Mesothelial cell of epicardium (in vitro differentiated cells): ENCODE measurements at regions not wholly inside any gene's neighbourhood (a gene's known extent, or its start where the extent isn't known, plus 50 kb on each side); places are given as distances from the start of the nearest gene placed in this dataset.

Source experiments
- DNase-seq, 2 experiments: peaks; one replicate each; pipeline ENCODE4 v3.0.0; 2021; ENCODE audit warnings: low spot score in 2 of 2; ENCODE audit not compliant: unreplicated experiment in 2 of 2
- H3K27ac Mint-ChIP-seq: 2 replicates; pipeline ENCODE4 v1.8.0; 2021; ENCODE audit warnings: mixed read lengths
- H3K27me3 Mint-ChIP-seq: 2 replicates; pipeline ENCODE4 v1.8.0; 2021; ENCODE audit warnings: low read depth, mixed read lengths
- H3K36me3 Mint-ChIP-seq: 2 replicates; pipeline ENCODE4 v1.8.0; 2021; ENCODE audit warnings: mixed read lengths
- H3K4me1 Mint-ChIP-seq: 2 replicates; pipeline ENCODE4 v1.8.0; 2021; ENCODE audit warnings: mixed read lengths
- H3K4me3 Mint-ChIP-seq: 2 replicates; pipeline ENCODE4 v1.8.0; 2021; ENCODE audit warnings: mild to moderate bottlenecking, moderate library complexity, mixed read lengths
- H3K9me3 Mint-ChIP-seq: 2 replicates; pipeline ENCODE4 v1.8.0; 2021; ENCODE audit warnings: mixed read lengths
- CTCF ChIP-seq: fragments of 200-600 bp; sonication (generic); IDR thresholded peaks from one replicate; pipeline ENCODE4 v1.5.0; 2021; ENCODE audit warnings: antibody characterized with exemption; ENCODE audit not compliant: unreplicated experiment

- Mint-ChIP-seq H3K4me1 (peaks cover 7% of the 10 kb centered on the region), H3K27ac (no peak overlapping the region), H3K4me3 (no peak overlapping the region)
Measured at GRCh38 chr10:43803791-43804190, 155.1 kb upstream of the ZNF32 start.

GRCh38 chr10:43802988-43803696, 154.5 kb upstream of the ZNF32 start:
- TF ChIP-seq CTCF, result no peak
- no peak for DNase-seq
- Mint-ChIP-seq H3K4me3 (no peak overlapping the region), H3K36me3 (no peaks in the 10 kb centered on the region), H3K27ac (no peak overlapping the region), H3K4me1 (peaks cover 7% of the 10 kb centered on the region), H3K27me3 (peaks cover 36% of the 10 kb centered on the region), H3K9me3 (no peaks in the 10 kb centered on the region)

More at GRCh38 chr10:43803791-43804190, 155.1 kb upstream of the ZNF32 start:
- DNase-seq, result no peak
- no peak for TF ChIP-seq CTCF
- H3K27me3 Mint-ChIP-seq, result peaks cover 30% of the 10 kb centered on the region
- no peaks in the 10 kb centered on the region for H3K9me3 Mint-ChIP-seq
- no peaks in the 10 kb centered on the region for H3K36me3 Mint-ChIP-seq

GRCh38 chr10:43801626-43802025, 152.9 kb upstream of the ZNF32 start:
- no peak for DNase-seq
- H3K4me1 Mint-ChIP-seq, result peaks cover 9% of the 10 kb centered on the region
- TF ChIP-seq CTCF, result no peak

GRCh38 chr10:43801140-43801539, 152.5 kb upstream of the ZNF32 start:
- Mint-ChIP-seq H3K36me3 (no peaks in the 10 kb centered on the region), H3K4me3 (no peak overlapping the region), H3K27me3 (peaks cover 40% of the 10 kb centered on the region), H3K9me3 (no peaks in the 10 kb centered on the region), H3K27ac (no peak overlapping the region), H3K4me1 (peaks cover 10% of the 10 kb centered on the region)
- no peak for DNase-seq
- no peak for TF ChIP-seq CTCF

More at GRCh38 chr10:43801626-43802025, 152.9 kb upstream of the ZNF32 start:
- H3K27me3 Mint-ChIP-seq, result peaks cover 39% of the 10 kb centered on the region
- H3K4me3 Mint-ChIP-seq, result no peak overlapping the region
- no peaks in the 10 kb centered on the region for H3K36me3 Mint-ChIP-seq
- no peaks in the 10 kb centered on the region for H3K9me3 Mint-ChIP-seq
- no peak overlapping the region for H3K27ac Mint-ChIP-seq

- Mint-ChIP-seq H3K4me3 (no peak overlapping the region), H3K27ac (no peak overlapping the region), H3K4me1 (peaks cover 5% of the 10 kb centered on the region), H3K36me3 (no peaks in the 10 kb centered on the region), H3K9me3 (no peaks in the 10 kb centered on the region), H3K27me3 (peaks cover 36% of the 10 kb centered on the region)
- no peak for DNase-seq
- TF ChIP-seq CTCF, result no peak
Measured at GRCh38 chr10:43796781-43797180, 148.1 kb upstream of the ZNF32 start.

GRCh38 chr10:43795639-43796038, 147.0 kb upstream of the ZNF32 start:
- Mint-ChIP-seq H3K4me1 (peaks cover 5% of the 10 kb centered on the region), H3K4me3 (no peak overlapping the region), H3K36me3 (no peaks in the 10 kb centered on the region), H3K27ac (no peak overlapping the region), H3K27me3 (peaks cover 34% of the 10 kb centered on the region), H3K9me3 (no peaks in the 10 kb centered on the region)
- DNase-seq, result no peak
- TF ChIP-seq CTCF, result no peak
